HG02852 (cell line): ENCODE measurements at regions not wholly inside any gene's neighbourhood (a gene's known extent, or its start where the extent isn't known, plus 50 kb on each side); places are given as distances from the start of the nearest gene placed in this dataset.

ENCODE experiments used
- ATAC-seq: cut with Tn5 transposase; IDR thresholded peaks from one replicate; pipeline ENCODE4 v1.9.1; 2021; ENCODE audit warnings: mild to moderate bottlenecking, moderate library complexity; ENCODE audit not compliant: unreplicated experiment

GRCh38 chr2:105150231-105150630, 91.3 kb upstream of the GPR45 start:
- no peak for ATAC-seq

- ATAC-seq = no peak
Measured at GRCh38 chr2:105154119-105154818, 87.3 kb upstream of the GPR45 start.

- no peak for ATAC-seq
Measured at GRCh38 chr2:105156166-105156565, 85.4 kb upstream of the GPR45 start.

- ATAC-seq = no peak
Measured at GRCh38 chr2:105158002-105158401, 83.5 kb upstream of the GPR45 start.

DNA sequence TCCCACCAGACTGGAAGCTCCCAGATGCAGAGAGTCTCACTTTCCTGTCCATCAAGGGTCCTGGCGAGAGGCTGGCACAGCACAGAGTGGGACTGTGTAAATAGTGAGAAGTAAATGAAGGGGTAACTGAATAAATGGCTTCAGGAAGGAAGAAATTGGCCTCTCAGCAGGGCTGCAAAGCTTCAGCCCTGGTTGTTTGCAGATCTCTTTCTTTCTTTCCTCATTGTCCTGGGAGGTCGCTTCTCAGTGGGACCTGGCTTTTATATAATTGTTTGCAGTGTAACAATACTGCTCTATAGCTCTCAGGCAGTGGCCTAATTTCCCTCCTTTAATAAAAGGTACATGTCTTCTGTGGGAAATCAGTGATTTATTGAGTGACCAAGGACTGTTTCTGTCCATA, 74.9 kb upstream of the GPR45 start:
- no peak for ATAC-seq

GRCh38 chr2:105168543-105168942, 73.0 kb upstream of the GPR45 start:
- ATAC-seq = no peak

GRCh38 chr2:105175231-105175630, 66.3 kb upstream of the GPR45 start:
- ATAC-seq = no peak

- no peak for ATAC-seq
Measured at GRCh38 chr2:105176429-105176828, 65.1 kb upstream of the GPR45 start.

- no peak for ATAC-seq
Measured at GRCh38 chr2:105177008-105177407, 64.5 kb upstream of the GPR45 start.

GRCh38 chr2:105177536-105178254, 63.8 kb upstream of the GPR45 start:
- no peak for ATAC-seq

DNA sequence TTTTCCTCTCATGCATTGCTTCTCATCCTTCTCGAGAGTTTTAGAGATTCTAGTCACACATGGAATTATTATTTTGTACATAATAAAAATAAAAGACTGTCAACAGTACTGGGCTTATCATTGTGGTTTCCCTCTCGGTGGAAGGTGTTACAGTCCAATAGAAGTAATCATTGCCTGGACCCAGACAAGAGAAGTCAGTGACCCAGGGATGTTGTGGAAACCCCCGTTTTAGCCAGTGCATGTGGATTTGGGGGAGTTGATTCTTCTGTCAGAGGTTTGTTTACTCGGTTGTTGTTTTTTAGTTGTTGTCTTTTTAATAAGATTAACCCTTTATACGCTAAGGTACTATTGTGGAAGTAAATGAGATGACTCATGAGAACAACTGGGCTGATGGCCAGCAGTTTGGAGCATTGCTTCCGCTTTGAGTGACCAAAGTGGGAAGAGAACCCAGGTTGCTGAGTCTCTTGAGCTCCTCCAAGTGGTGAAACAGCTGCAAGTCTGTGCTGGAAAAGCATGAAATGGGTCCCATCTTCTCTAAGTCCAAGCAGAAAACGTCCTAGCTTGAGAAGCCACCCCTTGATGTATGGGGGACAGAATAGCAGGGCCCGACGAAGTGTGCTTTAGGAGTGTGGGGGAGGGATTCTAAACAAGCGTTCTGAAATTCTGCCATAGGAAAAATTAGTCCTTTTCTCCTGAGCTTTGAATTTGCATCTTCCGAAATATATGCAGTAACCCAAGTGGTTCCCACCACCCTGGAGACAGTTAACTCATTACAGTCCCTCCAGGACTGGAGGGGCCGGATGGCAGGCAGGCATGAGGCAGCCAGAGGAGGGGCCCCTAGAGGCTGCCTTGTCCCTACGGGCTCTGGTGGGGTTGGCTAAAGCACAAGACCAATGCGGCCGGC, 61.8 kb upstream of the GPR45 start:
- no peak for ATAC-seq

DNA sequence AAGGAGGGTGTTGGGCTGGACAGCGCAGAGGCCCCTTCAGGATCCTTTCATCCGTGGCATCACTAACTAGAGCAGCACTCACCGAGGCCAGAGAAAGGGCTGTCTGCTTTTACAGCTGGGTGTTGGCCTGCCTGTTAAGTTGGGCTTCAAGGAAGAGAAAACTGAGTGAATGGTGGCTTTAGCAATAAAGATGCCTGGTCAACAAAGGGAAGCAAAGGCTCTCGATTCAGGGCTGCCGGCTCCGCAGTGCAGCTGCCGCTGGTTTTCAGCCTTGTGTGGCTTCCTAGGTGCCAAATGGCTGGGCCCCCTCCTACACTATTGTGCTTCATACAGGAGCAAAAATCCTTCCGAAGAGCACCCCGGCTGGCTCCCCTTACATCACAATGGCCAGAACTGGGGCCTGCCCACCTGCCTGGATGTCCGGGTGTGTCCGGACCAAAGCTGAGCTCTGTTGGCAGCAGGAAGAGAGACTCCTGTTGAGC, 61.0 kb upstream of the GPR45 start:
- ATAC-seq = no peak

GRCh38 chr2:105181282-105181681, 60.3 kb upstream of the GPR45 start:
- ATAC-seq = no peak

DNA sequence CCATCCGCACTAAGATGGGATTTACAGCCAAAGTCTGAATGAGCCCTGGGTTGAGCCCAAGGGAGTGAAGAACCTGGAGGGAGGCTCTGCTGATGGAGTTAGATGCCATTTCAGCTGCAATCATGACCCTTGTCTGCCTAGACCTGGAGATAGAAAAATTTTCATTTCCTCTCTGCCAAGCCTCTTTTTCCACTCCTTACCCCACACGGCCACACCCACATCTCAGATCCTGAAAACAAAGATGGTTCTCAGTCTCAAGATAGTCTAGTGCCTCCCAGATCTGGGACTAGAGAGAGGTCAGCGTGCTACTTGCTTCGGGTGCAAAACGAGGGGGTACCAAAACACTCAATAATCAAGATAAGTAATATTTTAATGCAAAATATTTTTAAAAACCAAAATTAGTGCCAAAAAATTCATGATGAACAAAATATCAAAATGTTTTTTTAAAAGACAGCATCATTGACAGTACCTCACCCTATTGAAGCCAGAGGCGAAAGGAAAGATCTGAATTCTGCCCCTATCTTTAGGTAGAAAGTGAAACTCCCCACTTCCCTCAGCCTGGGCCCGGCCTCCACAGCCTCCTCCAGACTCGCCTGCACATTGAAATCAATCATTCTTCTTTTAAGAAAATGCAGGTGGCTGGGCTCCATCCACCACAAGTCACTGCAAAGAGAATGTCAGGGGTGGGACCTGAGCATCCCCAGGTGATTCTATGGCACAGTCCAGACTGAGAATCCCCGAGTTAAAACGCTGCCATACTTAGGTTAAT, 57.8 kb upstream of the GPR45 start:
- ATAC-seq = peak; percentile 66

DNA sequence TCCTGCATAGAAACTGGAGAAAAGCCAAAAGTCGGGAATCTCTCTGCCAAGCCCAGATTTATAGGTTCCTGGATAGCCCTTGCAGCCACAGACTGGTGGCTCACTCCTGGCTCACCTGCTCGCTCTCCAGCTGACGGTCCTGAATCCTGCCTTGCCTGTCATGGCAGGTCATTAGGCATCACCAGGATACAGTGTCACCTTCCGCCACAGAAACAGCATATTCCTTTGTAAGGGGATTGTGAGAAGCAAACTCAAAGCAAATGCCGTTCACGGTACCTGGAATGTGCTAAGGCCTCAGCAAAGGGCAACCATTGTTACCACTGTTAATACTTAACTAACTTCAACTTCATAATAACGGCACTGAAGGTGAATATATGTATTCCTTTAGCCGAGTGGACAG, 57.1 kb upstream of the GPR45 start:
- no peak for ATAC-seq

- no peak for ATAC-seq
Measured at GRCh38 chr2:105186967-105187498, 54.5 kb upstream of the GPR45 start.

- ATAC-seq = no peak
Measured at GRCh38 chr2:105187531-105187930, 54.0 kb upstream of the GPR45 start.

DNA sequence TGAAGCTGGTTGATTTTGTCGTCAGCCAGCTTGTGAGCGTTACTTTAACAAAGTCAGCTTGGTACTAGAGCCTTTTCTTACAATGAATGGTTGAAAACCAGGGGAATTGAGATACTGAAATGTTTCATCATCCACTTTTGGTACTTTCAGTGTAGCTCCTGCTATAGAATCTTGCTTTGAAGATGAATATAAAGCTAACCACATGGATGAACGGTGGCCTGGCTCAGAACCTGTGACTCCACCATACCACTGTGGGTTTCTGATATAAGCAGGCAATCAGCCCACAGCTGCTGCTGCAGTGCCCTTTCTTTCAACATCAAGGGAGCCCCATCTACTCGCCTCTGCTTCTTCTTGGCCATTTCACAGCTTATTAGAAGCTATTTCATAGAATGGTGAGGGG, 53.2 kb upstream of the GPR45 start:
- ATAC-seq = peak; percentile 79
